GM12878 (cell line): ENCODE measurements at regions not wholly inside any gene's neighbourhood (a gene's known extent, or its start where the extent isn't known, plus 50 kb on each side); places are given as distances from the start of the nearest gene placed in this dataset.
A peak's percentile ranks its signal among the peaks of the same experiment; 100 is the strongest.

Source experiments
- ATAC-seq: fragments of 200-7000 bp; cut with Tn5 transposase; 3 replicates; pipeline ENCODE4 v1.9.1; 2020; ENCODE audit warnings: mild to moderate bottlenecking, moderate library complexity
- BruUV-seq: library from RNA; stranded (reverse); fragments of 400-500 nt; replicated peaks from 2 replicates; lab custom pipeline; 2021; lab: Mats Ljungman, UMichigan
- CTCF ChIA-PET: fragments of 300-600 bp; sonication (Branson Sonifier 250); formaldehyde crosslinking; extraction: SDS; loops from one replicate; lab custom pipeline; 2021; ENCODE audit warnings: inconsistent platforms; lab: Yijun Ruan, JAX
- POLR2A ChIA-PET: fragments of 350-600 bp; formaldehyde crosslinking; extraction: SDS; loops from one replicate; lab custom pipeline; 2021; ENCODE audit warnings: inconsistent platforms; lab: Charles Lee
- RAD21 ChIA-PET: fragments of 300-600 bp; sonication (Branson Sonifier 250); formaldehyde crosslinking; loops from one replicate; lab custom pipeline; 2023; ENCODE audit warnings: antibody characterized with exemption; ENCODE audit not compliant: unreplicated experiment; lab: Charles Lee
- SMC1A ChIA-PET: fragments of 300-600 bp; sonication (Branson Sonifier 250); formaldehyde crosslinking; loops from one replicate; lab custom pipeline; 2023; ENCODE audit not compliant: unreplicated experiment, uncharacterized antibody; lab: Charles Lee
- DNase-seq: peaks from one replicate; pipeline ENCODE4 v3.0.0-alpha.2; 2011; ENCODE audit warnings: low read depth, low spot score
- FAIRE-seq: peaks from 3 replicates; lab custom pipeline; 2011; peaks lifted over from hg19 to GRCh38; lab: Jason Lieb, UNC
- H2AFZ ChIP-seq: 2 replicates; pipeline ENCODE4 v1.6.0; 2011; ENCODE audit warnings: low read depth, low read length, control low read depth; ENCODE audit not compliant: control insufficient read depth
- H3K27ac ChIP-seq: 2 replicates; pipeline ENCODE4 v1.5.1; 2011; ENCODE audit warnings: control low read depth; ENCODE audit not compliant: control insufficient read depth, insufficient read depth
- H3K27me3 ChIP-seq, 2 experiments: replicated peaks in 1 of 2; 2 replicates each; pipeline versions ENCODE4 v1.6.0 to v1.6.1; 2011; ENCODE audit warnings: low read length in 1 of 2; ENCODE audit not compliant: control insufficient read depth in 2 of 2, insufficient read depth in 2 of 2
- H3K36me3 ChIP-seq, 2 experiments: 2 replicates each; pipeline ENCODE4 v1.5.1; 2011; ENCODE audit warnings: low read length in 1 of 2; ENCODE audit not compliant: control insufficient read depth in 2 of 2, insufficient read depth in 2 of 2
- H3K4me1 ChIP-seq: 2 replicates; pipeline ENCODE4 v1.6.1; 2011; ENCODE audit warnings: mild to moderate bottlenecking, low read length, moderate library complexity, mixed read lengths; ENCODE audit not compliant: control insufficient read depth, insufficient read depth
- H3K4me2 ChIP-seq: 2 replicates; pipeline ENCODE4 v1.6.0; 2011; ENCODE audit warnings: control low read depth; ENCODE audit not compliant: control insufficient read depth, insufficient read depth
- H3K4me3 ChIP-seq: fragments of 200-600 bp; sonication (generic); 2 replicates; pipeline ENCODE4 v1.5.1; 2016
- H3K79me2 ChIP-seq: 2 replicates; pipeline ENCODE4 v1.6.0; 2011; ENCODE audit warnings: low read length; ENCODE audit not compliant: control insufficient read depth, insufficient read depth
- H3K9ac ChIP-seq: 2 replicates; pipeline ENCODE4 v1.8.0; 2011; ENCODE audit warnings: low read length, control low read depth, mixed read lengths; ENCODE audit not compliant: control insufficient read depth, insufficient read depth
- H3K9me3 ChIP-seq: replicated peaks from 3 replicates; pipeline ENCODE4 v1.5.1; 2011; ENCODE audit warnings: mild to moderate bottlenecking, low read length; ENCODE audit not compliant: control insufficient read depth, insufficient read depth
- H4K20me1 ChIP-seq: 2 replicates; pipeline ENCODE4 v1.6.0; 2011; ENCODE audit not compliant: control insufficient read depth, insufficient read depth
- BHLHE40 ChIP-seq, 2 experiments: fragments of 450-650 bp in 1 of 2; IDR thresholded peaks; 2 replicates each; pipeline ENCODE4 v1.6.1; 2011 to 2017; ENCODE audit warnings: low read depth in 2 of 2, borderline replicate concordance in 1 of 2, improper control_type of control experiment in 1 of 2, low read length in 1 of 2, mild to moderate bottlenecking in 1 of 2
- CBFB ChIP-seq: IDR thresholded peaks from 2 replicates; pipeline ENCODE4 v1.6.1; 2016; ENCODE audit warnings: antibody characterized with exemption, low read depth
- MEF2B ChIP-seq: fragments of 450-650 bp; IDR thresholded peaks from 2 replicates; pipeline ENCODE4 v1.6.1; 2018; ENCODE audit warnings: mild to moderate bottlenecking, moderate library complexity; ENCODE audit not compliant: partially characterized antibody, poor library complexity, severe bottlenecking
- TAF1 ChIP-seq: IDR thresholded peaks from 2 replicates; pipeline ENCODE4 v1.6.1; 2011; ENCODE audit warnings: mild to moderate bottlenecking, low read depth, low read length, borderline replicate concordance
- TARDBP ChIP-seq: IDR thresholded peaks from 2 replicates; pipeline ENCODE4 v1.6.1; 2016; ENCODE audit warnings: borderline replicate concordance
- ZNF24 ChIP-seq: fragments of 450-650 bp; IDR thresholded peaks from 2 replicates; pipeline ENCODE4 v1.6.1; 2017; ENCODE audit warnings: antibody characterized with exemption, mild to moderate bottlenecking
- ZZZ3 ChIP-seq: IDR thresholded peaks from 2 replicates; pipeline ENCODE4 v1.6.1; 2011; ENCODE audit warnings: low read depth; ENCODE audit not compliant: control insufficient read depth, insufficient read length
- WGBS: methylation state at CpG from one replicate; pipeline ENCODE4 v1.1.6; 2016; ENCODE audit warnings: low lambda C conversion rate; ENCODE audit not compliant: insufficient replicate concordance, insufficient coverage; ENCODE audit errors: missing lambda C conversion rate; 5-methylcytosine and 5-hydroxymethylcytosine counted together
- in situ Hi-C: fragments of 300-500 bp; cut with MboI; formaldehyde crosslinking; loops from 9 replicates; pipeline ENCODE4 v1.14.3; 2018; ENCODE audit warnings: mixed read lengths
- intact Hi-C: fragments of 100-400 bp; cut with micrococcal nuclease; formaldehyde crosslinking; loops from one replicate; pipeline ENCODE4 v1.14.2; 2022; ENCODE audit not compliant: unreplicated experiment
- TF ChIP-seq, protein P1 (sequence below): IDR thresholded peaks from 2 replicates; pipeline ENCODE4 v1.6.1; 2012; ENCODE audit warnings: mild to moderate bottlenecking, low read depth, low read length

DNA sequence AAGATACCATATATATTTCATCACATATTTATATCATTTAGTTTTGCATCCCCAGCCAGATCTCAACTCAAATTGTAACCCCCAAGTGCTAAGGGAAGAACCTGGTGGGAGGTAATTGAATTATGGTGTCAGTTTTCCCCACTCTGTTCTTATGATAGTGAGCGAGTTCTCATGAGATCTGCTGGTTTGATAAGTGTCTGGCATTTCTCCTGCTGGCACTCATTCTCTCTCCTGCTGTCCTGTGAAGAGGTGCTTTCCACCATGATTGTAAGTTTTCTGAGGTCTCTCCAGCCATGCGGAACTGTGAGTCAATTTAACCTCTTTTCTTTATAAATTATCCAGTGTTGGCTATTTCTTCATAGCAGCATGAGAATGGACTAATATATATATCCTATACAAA is 462.5 kb upstream of the SLITRK5 start (continued):
- TF ChIP-seq CBFB (no peak), TARDBP (no peak)
- TF ChIP-seq, all 136 proteins: peak for 0

DNA sequence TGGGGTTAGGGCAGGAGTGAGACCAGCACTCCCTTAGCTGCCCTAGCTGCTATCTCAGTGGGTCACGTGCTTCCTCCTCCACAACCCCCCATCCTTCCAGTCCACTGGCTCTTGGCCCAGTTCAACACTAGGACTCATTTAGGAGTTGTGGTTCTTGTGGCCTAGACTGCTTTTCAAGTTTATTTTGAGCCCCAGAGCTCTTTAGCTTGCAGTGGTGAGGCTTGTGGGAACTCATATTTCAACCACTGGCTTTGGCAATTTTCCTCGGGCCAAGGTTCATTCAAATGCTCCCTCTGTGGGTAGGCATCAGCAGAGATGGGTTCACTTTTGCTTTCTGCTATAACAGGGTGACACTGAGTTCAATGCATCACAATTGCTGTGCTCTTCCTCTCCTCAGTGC is 436.2 kb upstream of the SLITRK5 start:
- Histone ChIP-seq H3K27ac (no peak overlapping the region), H3K4me3 (no peak overlapping the region), H4K20me1 (no peaks in the 10 kb centered on the region), H3K27me3 (no peaks in the 10 kb centered on the region), H3K9ac (no peak overlapping the region), H3K4me2 (no peak overlapping the region), H3K4me1 (no peaks in the 10 kb centered on the region), H2AFZ (no peak overlapping the region), H3K36me3 (no peaks in the 10 kb centered on the region), H3K79me2 (no peaks in the 10 kb centered on the region), H3K9me3 (no peaks in the 10 kb centered on the region)
- FAIRE-seq (no peak), DNase-seq (no peak), ATAC-seq (peak; percentile 47)
- 0% methylated on average over 2 of the region's 2 CpGs for WGBS
- TF ChIP-seq MEF2B (no peak), TAF1 (no peak), BHLHE40 (IDR thresholded peaks at IDR 0.05; ENCODE audit: borderline replicate concordance in 1 of 2, low read depth in 2 of 2, low read length in 1 of 2) (peak in 1 of 2 experiments; percentile 39; a peak in 1 of 4 replicates), ZZZ3 (no peak), ZNF24 (no peak)
- TF ChIP-seq, protein P1, sequence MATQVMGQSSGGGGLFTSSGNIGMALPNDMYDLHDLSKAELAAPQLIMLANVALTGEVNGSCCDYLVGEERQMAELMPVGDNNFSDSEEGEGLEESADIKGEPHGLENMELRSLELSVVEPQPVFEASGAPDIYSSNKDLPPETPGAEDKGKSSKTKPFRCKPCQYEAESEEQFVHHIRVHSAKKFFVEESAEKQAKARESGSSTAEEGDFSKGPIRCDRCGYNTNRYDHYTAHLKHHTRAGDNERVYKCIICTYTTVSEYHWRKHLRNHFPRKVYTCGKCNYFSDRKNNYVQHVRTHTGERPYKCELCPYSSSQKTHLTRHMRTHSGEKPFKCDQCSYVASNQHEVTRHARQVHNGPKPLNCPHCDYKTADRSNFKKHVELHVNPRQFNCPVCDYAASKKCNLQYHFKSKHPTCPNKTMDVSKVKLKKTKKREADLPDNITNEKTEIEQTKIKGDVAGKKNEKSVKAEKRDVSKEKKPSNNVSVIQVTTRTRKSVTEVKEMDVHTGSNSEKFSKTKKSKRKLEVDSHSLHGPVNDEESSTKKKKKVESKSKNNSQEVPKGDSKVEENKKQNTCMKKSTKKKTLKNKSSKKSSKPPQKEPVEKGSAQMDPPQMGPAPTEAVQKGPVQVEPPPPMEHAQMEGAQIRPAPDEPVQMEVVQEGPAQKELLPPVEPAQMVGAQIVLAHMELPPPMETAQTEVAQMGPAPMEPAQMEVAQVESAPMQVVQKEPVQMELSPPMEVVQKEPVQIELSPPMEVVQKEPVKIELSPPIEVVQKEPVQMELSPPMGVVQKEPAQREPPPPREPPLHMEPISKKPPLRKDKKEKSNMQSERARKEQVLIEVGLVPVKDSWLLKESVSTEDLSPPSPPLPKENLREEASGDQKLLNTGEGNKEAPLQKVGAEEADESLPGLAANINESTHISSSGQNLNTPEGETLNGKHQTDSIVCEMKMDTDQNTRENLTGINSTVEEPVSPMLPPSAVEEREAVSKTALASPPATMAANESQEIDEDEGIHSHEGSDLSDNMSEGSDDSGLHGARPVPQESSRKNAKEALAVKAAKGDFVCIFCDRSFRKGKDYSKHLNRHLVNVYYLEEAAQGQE: no peak
- CTCF ChIA-PET: no interaction called here
- POLR2A ChIA-PET: no interaction called here
- RAD21 ChIA-PET: no interaction called here
- in situ Hi-C loops (no loop called here), intact Hi-C loops (no loop called here)
- BruUV-seq: no TSS peak
- SMC1A ChIA-PET: no interaction called here
